ENCODE measurements at regions not wholly inside any gene's neighbourhood (a gene's known extent, or its start where the extent isn't known, plus 50 kb on each side); places are given as distances from the start of the nearest gene placed in this dataset.

GRCh38 chrX:17923546-17923945, 62.4 kb upstream of the RAI2 start:
- no peak overlapping the region for H2BK5ac ChIP-seq (ENCODE audit: low read depth, low read length, poor library complexity, severe bottlenecking)
- intact Hi-C loops (cut with micrococcal nuclease), result no loop called here
- no peak overlapping the region for H2AFZ ChIP-seq (replicated peaks; ENCODE audit: low read length, poor library complexity)
- no peak overlapping the region for H3K56ac ChIP-seq (ENCODE audit: extremely low read depth, insufficient read depth, low read length)
- no peaks in the 10 kb centered on the region for H3K36me3 ChIP-seq (ENCODE audit: control insufficient read depth, insufficient read depth, low read length)
- H4K91ac ChIP-seq (ENCODE audit: insufficient read depth, low read depth, low read length), result no peak overlapping the region
- ATAC-seq (ENCODE audit: low read depth) (no peak), DNase-seq (no peak)
- no TSS peak for BruUV-seq (replicated peaks)
- no peaks in the 10 kb centered on the region for H3K79me1 ChIP-seq (ENCODE audit: low read depth in 1 of 2, low read length in 2 of 2)
- no peaks in the 10 kb centered on the region for H3K9me3 ChIP-seq (ENCODE audit: control insufficient read depth, insufficient read depth, low read length)
- in situ Hi-C loops (cut with MboI; ENCODE audit: low sequenced_read_pairs), result no loop called here
- no peak overlapping the region for H3K23ac ChIP-seq (ENCODE audit: low read depth, low read length)
- H3K4me1 ChIP-seq (ENCODE audit: control insufficient read depth, insufficient read depth, low read length), result no peaks in the 10 kb centered on the region
- H4K20me1 ChIP-seq (ENCODE audit: insufficient read depth, low read length), result no peaks in the 10 kb centered on the region
- ChIA-PET CTCF (no interaction called here), POLR2A (ENCODE audit: unreplicated experiment) (no interaction called here)
- no peak overlapping the region for H3K9ac ChIP-seq (ENCODE audit: low read depth, low read length)
- TF ChIP-seq SMC3 (IDR thresholded peaks at IDR 0.05; ENCODE audit: low read depth, low read length) (no peak), CTCF (conservative IDR thresholded peaks at IDR 0.05; ENCODE audit: low read depth, low read length) (no peak), FOS (IDR thresholded peaks at IDR 0.05; ENCODE audit: low read depth, low read length) (no peak), POLR2A (IDR thresholded peaks at IDR 0.05; ENCODE audit: low read depth, low read length) (no peak), CEBPB (IDR thresholded peaks at IDR 0.05; ENCODE audit: low read depth, low read length) (no peak), BHLHE40 (IDR thresholded peaks at IDR 0.05; ENCODE audit: low read depth, low read length) (no peak), MXI1 (IDR thresholded peaks at IDR 0.05; ENCODE audit: borderline replicate concordance, low read depth, low read length) (no peak), USF2 (IDR thresholded peaks at IDR 0.05; ENCODE audit: low read depth, low read length) (peak; percentile 46; the same call in 1 of the 2 replicates), RCOR1 (IDR thresholded peaks at IDR 0.05; ENCODE audit: insufficient replicate concordance, low read length) (no peak)
- H4K8ac ChIP-seq (ENCODE audit: low read depth in 2 of 2, low read length in 2 of 2), result no peak overlapping the region
- no peak overlapping the region for H2AK5ac ChIP-seq (ENCODE audit: low read depth, low read length)
- no peak overlapping the region for H3K4ac ChIP-seq (ENCODE audit: low read depth, low read length)
- H2AK9ac ChIP-seq (replicated peaks; ENCODE audit: low read depth, low read length, poor library complexity), result no peak overlapping the region
- H3K14ac ChIP-seq (replicated peaks; ENCODE audit: low read depth, low read length), result no peak overlapping the region
- H4K5ac ChIP-seq (ENCODE audit: low read depth, low read length), result no peak overlapping the region
- no peak overlapping the region for H3K4me2 ChIP-seq (ENCODE audit: low read depth, low read length)
- H3K9me1 ChIP-seq (ENCODE audit: insufficient read depth, low read length), result no peaks in the 10 kb centered on the region
- dilution Hi-C loops (cut with HindIII; ENCODE audit: low sequenced_read_pairs, unreplicated experiment), result no loop called here
- no peak overlapping the region for H2BK120ac ChIP-seq (ENCODE audit: low read depth, low read length)
- H3K18ac ChIP-seq (ENCODE audit: low read depth, low read length), result no peak overlapping the region
- H2BK15ac ChIP-seq (ENCODE audit: low read depth, low read length), result no peak overlapping the region
- H3K27me3 ChIP-seq (ENCODE audit: control insufficient read depth, insufficient read depth, low read length), result no peaks in the 10 kb centered on the region
- no peak overlapping the region for H2BK20ac ChIP-seq (ENCODE audit: low read depth, low read length)
- H3K4me3 ChIP-seq (ENCODE audit: insufficient read depth, low read depth, low read length), result no peak overlapping the region
- no peak overlapping the region for H3K27ac ChIP-seq (ENCODE audit: insufficient read depth, low read length)

Data from IMR-90 (cell line).